Stimulated activated CD4-positive, alpha-beta T cell treated with anti-CD3 and anti-CD28 coated beads, Interleukin-15, amount 100 ng/mL, for 1 hour (primary cell): ENCODE measurements at regions not wholly inside any gene's neighbourhood (a gene's known extent, or its start where the extent isn't known, plus 50 kb on each side); places are given as distances from the start of the nearest gene placed in this dataset.
"Not testable (repeated sequence)": the region's sequence is repeated elsewhere in the genome, so short reads cannot be mapped to it uniquely, and the experiment has no call there.

ENCODE experiments used
- DNase-seq, 2 donors: peaks; one replicate each; pipeline ENCODE4 v3.0.0-alpha.2; 2020; ENCODE audit warnings: low read depth in 1 of 2, low spot score in 1 of 2

DNA sequence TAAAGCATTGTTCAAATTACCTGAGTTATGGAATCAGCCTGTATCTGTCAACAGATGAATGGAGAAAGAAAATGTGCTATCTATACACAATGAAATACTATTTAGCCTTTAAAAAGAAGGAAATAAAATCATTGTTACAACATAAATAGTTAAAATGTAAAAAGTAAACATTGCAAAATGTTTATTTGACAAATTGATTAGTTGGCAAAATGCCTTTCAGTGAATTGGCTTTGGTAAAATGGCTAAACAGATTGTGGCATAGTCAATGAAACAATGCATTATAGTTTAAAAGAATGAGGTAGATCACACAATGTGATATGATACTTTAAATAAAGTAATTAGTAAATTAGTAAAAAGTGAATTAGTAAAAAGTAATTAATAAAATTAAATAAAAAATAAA, 204.8 kb upstream of the MAGI2 start:
- no peak for DNase-seq

- no peak for DNase-seq
These were observed 199.7 kb upstream of the MAGI2 start for GRCh38 chr7:79653136-79653631.

GRCh38 chr7:79652619-79653018, 199.2 kb upstream of the MAGI2 start:
- DNase-seq: no peak

DNA sequence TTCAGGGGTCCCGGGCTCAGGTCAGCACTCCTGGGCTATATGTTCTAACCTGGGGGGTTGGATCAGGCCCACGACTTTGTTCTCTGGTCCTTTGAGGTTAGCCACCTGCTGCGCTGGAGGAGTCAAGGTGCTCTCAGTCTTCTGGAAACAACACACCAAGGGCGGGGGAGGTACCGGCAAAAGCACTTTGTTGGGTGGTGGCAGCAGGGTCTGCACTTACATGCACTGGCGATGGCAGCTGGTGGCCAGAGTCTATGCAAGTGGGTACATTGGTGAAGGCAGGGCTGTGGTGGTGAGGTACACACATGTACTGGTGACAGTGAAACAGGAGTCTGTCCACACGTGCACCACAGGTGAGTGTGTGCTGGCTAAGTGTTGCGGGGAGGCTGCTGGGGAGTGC, 194.2 kb upstream of the MAGI2 start:
- no peak for DNase-seq

GRCh38 chr7:79646278-79646677, 192.8 kb upstream of the MAGI2 start:
- DNase-seq: no peak

- no peak for DNase-seq
These were observed 183.4 kb upstream of the MAGI2 start for GRCh38 chr7:79636849-79637248.

DNA sequence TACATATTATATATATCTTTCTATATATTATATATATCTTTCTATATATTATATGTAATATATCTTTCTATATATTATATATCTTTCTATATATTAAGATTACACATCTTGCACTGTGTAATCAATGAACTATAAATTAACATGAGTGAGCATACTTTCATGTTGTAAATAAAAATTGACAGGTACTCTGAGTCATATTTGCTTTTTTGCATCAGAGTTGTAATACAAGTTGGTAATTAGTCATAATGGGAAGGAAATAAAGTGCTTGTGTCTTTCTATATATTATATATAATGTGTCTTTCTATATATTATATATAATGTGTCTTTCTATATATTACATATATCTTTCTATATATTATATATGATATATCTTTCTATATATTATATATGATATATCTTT, 172.5 kb upstream of the MAGI2 start:
- DNase-seq: not testable (repeated sequence)

DNA sequence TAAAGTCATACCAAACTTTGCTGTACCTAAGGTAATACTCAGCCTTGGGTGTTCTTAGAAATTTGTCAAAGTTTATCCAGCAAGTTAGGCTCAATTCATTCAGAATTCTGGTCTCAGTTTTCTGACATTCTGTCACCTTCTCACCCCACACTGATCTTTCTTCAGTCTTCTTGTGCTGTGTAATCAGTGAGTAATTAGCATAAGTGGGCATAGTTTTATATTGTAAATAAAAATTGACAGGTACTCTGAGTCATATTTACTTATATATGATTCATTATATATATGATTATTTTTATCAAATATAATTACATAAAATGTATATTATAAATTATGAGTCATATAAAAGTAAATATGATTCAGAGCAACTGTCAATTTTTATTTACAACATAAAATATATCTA, 170.9 kb upstream of the MAGI2 start:
- no peak for DNase-seq

- DNase-seq: no peak
These were observed 169.3 kb upstream of the MAGI2 start for GRCh38 chr7:79622781-79623180.

DNA sequence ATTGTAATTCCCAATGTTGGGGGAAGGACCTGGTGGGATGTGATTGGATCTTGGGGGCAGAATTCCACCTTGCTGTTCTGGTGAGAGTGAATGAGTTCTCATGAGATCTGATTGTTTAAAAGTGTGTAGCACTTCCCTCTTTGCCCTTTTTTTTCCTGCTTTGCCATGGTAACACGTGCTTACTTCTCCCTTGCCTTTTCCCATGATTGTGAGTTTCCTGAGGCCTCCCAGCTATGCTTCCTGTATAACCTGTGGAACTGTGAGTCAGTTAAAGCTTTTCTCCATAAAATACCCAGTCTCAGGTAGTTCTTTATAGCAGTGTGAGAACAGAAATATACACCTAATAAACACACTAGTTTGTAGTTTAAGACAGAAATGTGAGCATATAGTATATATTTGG, 166.8 kb upstream of the MAGI2 start:
- DNase-seq: no peak

DNA sequence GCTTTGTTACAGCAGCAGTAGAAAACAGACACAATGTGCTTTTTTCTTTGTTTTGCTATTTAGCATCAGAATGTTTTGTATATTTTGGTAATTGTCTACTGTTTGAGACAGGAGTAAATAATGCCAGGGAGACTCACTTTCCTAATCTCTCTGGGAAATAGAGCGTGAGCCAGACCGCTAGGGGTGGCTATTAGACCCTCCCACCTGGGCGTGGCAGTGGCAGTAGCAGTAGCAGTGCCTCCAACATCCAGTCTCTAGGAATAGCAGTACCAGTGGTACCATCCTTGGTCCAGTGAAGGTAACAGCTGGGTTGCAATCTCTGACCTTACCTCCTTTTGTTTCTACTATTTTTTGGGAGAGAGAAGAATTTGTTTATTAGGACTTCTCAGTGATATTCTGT, 165.7 kb upstream of the MAGI2 start:
- no peak for DNase-seq

GRCh38 chr7:79615871-79616640, 162.6 kb upstream of the MAGI2 start:
- no peak for DNase-seq

- DNase-seq: no peak
These were observed 162.0 kb upstream of the MAGI2 start for GRCh38 chr7:79615466-79615865.

- DNase-seq: no peak
These were observed 159.4 kb upstream of the MAGI2 start for GRCh38 chr7:79612903-79613302.

GRCh38 chr7:79612022-79612421, 158.6 kb upstream of the MAGI2 start:
- DNase-seq: no peak

GRCh38 chr7:79610748-79611304, 157.4 kb upstream of the MAGI2 start:
- no peak for DNase-seq

DNA sequence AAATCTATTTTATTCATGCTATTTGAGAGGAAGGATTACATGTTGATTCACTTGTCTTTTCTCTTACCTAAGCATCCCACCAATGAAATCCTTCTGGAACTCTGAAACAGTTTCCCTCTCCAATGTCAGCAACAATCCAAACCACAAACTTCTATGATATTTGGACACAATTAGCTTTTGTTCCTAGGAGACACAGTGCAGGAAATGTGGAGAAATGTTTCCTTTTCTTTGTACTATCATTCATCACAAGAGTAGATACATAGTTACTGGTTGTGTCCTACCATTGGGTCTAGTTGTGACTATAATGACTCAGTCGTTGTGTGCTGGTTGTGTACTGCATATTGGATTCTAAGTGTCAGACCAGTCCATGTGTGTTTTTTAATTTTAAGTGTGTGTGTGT, 156.8 kb upstream of the MAGI2 start:
- DNase-seq: no peak

GRCh38 chr7:79608005-79608404, 154.5 kb upstream of the MAGI2 start:
- no peak for DNase-seq

DNA sequence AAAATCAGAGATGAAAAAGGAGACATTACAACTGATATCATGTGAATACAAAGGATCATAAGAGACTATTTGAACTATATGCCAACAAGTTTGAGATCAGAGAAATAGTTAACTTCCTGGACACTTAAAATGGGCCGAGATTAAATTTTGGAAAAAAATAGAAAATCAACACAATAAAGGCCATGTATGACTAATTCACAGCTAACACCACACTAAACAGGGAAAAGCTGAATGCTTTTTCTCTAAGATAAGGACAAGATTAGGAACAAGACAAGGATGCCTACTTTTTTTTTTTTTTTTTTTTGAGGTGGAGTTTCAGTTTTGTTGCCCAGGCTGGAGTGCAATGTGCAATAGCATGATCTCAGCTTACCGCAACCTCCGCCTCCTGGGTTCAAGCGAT, 151.4 kb upstream of the MAGI2 start:
- DNase-seq: no peak

GRCh38 chr7:79598351-79598750, 144.9 kb upstream of the MAGI2 start:
- no peak for DNase-seq

- not testable (repeated sequence) for DNase-seq
These were observed 141.2 kb upstream of the MAGI2 start for GRCh38 chr7:79594671-79595070.

- no peak for DNase-seq
These were observed 140.4 kb upstream of the MAGI2 start for GRCh38 chr7:79593866-79594301.
